ENCODE measurements at regions not wholly inside any gene's neighbourhood (a gene's known extent, or its start where the extent isn't known, plus 50 kb on each side); places are given as distances from the start of the nearest gene placed in this dataset.
"Not testable (repeated sequence)": the region's sequence is repeated elsewhere in the genome, so short reads cannot be mapped to it uniquely, and the experiment has no call there.

- TF ChIP-seq, protein P1, sequence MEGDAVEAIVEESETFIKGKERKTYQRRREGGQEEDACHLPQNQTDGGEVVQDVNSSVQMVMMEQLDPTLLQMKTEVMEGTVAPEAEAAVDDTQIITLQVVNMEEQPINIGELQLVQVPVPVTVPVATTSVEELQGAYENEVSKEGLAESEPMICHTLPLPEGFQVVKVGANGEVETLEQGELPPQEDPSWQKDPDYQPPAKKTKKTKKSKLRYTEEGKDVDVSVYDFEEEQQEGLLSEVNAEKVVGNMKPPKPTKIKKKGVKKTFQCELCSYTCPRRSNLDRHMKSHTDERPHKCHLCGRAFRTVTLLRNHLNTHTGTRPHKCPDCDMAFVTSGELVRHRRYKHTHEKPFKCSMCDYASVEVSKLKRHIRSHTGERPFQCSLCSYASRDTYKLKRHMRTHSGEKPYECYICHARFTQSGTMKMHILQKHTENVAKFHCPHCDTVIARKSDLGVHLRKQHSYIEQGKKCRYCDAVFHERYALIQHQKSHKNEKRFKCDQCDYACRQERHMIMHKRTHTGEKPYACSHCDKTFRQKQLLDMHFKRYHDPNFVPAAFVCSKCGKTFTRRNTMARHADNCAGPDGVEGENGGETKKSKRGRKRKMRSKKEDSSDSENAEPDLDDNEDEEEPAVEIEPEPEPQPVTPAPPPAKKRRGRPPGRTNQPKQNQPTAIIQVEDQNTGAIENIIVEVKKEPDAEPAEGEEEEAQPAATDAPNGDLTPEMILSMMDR (IDR thresholded peaks at IDR 0.05) = not testable (repeated sequence)
- TF ChIP-seq POLR2A (IDR thresholded peaks at IDR 0.05) = not testable (repeated sequence)
Observed at GRCh38 chr11:101218091-101218490, 88.5 kb upstream of the PGR start.
